ENCODE measurements at regions not wholly inside any gene's neighbourhood (a gene's known extent, or its start where the extent isn't known, plus 50 kb on each side); places are given as distances from the start of the nearest gene placed in this dataset.

DNA sequence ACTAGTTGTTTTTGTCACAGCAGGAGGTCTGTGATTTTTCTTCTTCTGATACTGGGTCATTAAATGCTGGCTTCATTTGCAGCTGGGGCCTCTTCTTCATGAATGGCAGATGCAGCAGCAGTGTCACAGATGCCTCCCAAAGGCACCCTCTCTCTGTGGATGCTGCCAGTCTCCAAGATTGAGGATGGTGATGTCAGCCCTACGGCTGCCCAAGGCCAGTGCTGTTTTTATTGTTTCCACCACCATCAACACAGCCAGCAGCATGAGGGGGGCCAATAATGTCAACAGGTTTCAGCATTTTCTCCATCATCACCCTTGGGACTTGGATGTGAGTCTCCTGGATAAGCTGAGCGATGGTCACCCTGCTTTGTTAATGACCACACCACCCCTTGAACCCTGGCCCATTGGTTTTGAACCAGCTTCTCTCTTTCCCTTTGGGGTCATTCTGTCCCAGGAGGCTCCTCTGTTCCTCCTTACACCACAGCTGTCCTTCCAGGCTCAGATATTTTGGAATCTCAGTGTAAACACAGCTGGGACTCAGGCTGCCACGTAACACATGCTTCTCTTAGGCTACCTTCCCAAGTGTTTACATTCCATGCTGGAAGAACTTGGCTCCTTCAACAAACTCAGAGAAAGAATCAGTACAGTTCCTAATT is 151.7 kb upstream of the DDHD1 start:
- no peak for TF ChIP-seq JUNB (IDR thresholded peaks at IDR 0.05; ENCODE audit: unreplicated experiment)
- TF ChIP-seq ZNF114 (CRISPR knock-in tag; IDR thresholded peaks at IDR 0.05): no peak
- TF ChIP-seq STAT1 (IDR thresholded peaks at IDR 0.05; ENCODE audit: unreplicated experiment): no peak
- TF ChIP-seq NANOG (IDR thresholded peaks at IDR 0.05; ENCODE audit: borderline replicate concordance): no peak
- TF ChIP-seq, protein P1, sequence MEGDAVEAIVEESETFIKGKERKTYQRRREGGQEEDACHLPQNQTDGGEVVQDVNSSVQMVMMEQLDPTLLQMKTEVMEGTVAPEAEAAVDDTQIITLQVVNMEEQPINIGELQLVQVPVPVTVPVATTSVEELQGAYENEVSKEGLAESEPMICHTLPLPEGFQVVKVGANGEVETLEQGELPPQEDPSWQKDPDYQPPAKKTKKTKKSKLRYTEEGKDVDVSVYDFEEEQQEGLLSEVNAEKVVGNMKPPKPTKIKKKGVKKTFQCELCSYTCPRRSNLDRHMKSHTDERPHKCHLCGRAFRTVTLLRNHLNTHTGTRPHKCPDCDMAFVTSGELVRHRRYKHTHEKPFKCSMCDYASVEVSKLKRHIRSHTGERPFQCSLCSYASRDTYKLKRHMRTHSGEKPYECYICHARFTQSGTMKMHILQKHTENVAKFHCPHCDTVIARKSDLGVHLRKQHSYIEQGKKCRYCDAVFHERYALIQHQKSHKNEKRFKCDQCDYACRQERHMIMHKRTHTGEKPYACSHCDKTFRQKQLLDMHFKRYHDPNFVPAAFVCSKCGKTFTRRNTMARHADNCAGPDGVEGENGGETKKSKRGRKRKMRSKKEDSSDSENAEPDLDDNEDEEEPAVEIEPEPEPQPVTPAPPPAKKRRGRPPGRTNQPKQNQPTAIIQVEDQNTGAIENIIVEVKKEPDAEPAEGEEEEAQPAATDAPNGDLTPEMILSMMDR (conservative IDR thresholded peaks at IDR 0.05; ENCODE audit: low read depth in 2 of 2): no peak
- no peak for TF ChIP-seq ETS1 (IDR thresholded peaks at IDR 0.05)
- TF ChIP-seq, protein P2, sequence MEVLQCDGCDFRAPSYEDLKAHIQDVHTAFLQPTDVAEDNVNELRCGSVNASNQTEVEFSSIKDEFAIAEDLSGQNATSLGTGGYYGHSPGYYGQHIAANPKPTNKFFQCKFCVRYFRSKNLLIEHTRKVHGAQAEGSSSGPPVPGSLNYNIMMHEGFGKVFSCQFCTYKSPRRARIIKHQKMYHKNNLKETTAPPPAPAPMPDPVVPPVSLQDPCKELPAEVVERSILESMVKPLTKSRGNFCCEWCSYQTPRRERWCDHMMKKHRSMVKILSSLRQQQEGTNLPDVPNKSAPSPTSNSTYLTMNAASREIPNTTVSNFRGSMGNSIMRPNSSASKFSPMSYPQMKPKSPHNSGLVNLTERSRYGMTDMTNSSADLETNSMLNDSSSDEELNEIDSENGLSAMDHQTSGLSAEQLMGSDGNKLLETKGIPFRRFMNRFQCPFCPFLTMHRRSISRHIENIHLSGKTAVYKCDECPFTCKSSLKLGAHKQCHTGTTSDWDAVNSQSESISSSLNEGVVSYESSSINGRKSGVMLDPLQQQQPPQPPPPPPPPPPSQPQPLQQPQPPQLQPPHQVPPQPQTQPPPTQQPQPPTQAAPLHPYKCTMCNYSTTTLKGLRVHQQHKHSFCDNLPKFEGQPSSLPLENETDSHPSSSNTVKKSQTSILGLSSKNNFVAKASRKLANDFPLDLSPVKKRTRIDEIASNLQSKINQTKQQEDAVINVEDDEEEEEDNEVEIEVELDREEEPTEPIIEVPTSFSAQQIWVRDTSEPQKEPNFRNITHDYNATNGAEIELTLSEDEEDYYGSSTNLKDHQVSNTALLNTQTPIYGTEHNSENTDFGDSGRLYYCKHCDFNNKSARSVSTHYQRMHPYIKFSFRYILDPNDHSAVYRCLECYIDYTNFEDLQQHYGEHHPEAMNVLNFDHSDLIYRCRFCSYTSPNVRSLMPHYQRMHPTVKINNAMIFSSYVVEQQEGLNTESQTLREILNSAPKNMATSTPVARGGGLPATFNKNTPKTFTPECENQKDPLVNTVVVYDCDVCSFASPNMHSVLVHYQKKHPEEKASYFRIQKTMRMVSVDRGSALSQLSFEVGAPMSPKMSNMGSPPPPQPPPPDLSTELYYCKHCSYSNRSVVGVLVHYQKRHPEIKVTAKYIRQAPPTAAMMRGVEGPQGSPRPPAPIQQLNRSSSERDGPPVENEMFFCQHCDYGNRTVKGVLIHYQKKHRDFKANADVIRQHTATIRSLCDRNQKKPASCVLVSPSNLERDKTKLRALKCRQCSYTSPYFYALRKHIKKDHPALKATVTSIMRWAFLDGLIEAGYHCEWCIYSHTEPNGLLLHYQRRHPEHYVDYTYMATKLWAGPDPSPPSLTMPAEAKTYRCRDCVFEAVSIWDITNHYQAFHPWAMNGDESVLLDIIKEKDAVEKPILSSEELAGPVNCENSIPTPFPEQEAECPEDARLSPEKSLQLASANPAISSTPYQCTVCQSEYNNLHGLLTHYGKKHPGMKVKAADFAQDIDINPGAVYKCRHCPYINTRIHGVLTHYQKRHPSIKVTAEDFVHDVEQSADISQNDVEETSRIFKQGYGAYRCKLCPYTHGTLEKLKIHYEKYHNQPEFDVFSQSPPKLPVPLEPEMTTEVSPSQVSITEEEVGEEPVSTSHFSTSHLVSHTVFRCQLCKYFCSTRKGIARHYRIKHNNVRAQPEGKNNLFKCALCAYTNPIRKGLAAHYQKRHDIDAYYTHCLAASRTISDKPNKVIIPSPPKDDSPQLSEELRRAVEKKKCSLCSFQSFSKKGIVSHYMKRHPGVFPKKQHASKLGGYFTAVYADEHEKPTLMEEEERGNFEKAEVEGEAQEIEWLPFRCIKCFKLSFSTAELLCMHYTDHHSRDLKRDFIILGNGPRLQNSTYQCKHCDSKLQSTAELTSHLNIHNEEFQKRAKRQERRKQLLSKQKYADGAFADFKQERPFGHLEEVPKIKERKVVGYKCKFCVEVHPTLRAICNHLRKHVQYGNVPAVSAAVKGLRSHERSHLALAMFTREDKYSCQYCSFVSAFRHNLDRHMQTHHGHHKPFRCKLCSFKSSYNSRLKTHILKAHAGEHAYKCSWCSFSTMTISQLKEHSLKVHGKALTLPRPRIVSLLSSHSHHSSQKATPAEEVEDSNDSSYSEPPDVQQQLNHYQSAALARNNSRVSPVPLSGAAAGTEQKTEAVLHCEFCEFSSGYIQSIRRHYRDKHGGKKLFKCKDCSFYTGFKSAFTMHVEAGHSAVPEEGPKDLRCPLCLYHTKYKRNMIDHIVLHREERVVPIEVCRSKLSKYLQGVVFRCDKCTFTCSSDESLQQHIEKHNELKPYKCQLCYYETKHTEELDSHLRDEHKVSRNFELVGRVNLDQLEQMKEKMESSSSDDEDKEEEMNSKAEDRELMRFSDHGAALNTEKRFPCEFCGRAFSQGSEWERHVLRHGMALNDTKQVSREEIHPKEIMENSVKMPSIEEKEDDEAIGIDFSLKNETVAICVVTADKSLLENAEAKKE (CRISPR knock-in tag; IDR thresholded peaks at IDR 0.05): no peak
- TF ChIP-seq EZH2 (IDR thresholded peaks at IDR 0.05; ENCODE audit: low read depth, unreplicated experiment): no peak
- no peak for TF ChIP-seq ZNF331 (CRISPR knock-in tag; IDR thresholded peaks at IDR 0.05; ENCODE audit: low read depth)
- TF ChIP-seq POLR2AphosphoS5 (IDR thresholded peaks at IDR 0.05; ENCODE audit: low read depth): no peak
- TF ChIP-seq REST (IDR thresholded peaks at IDR 0.05; ENCODE audit: unreplicated experiment): no peak
- no peak for TF ChIP-seq EZH2phosphoT487 (IDR thresholded peaks at IDR 0.05; ENCODE audit: unreplicated experiment)
- no peak for TF ChIP-seq CREB1 (CRISPR knock-in tag; IDR thresholded peaks at IDR 0.05; ENCODE audit: low read depth)
- Mint-ChIP-seq H3K27ac (no peak overlapping the region), H3K4me1 (peaks cover 10% of the 10 kb centered on the region; the same call in 2 of the 3 replicates), H3K27me3 (ENCODE audit: insufficient read depth, low read depth, poor library complexity) (peaks cover 2% of the 10 kb centered on the region), H3K9me3 (peaks cover 8% of the 10 kb centered on the region), H3K36me3 (ENCODE audit: low read depth) (peaks cover 6% of the 10 kb centered on the region; the same call in 2 of the 3 replicates), H3K4me3 (no peak overlapping the region)
- H3K27ac ChIP-seq (ENCODE audit: low read depth): no peak overlapping the region
- no peak overlapping the region for H3K4me3 ChIP-seq
- H4K20me1 ChIP-seq (replicated peaks; ENCODE audit: insufficient read depth): 0 out of 2 replicates have a peak, but pooled peaks cover 4% of the 10 kb centered on the region
- ATAC-seq (no peak), DNase-seq (ENCODE audit: low spot score) (no peak)
- H3K9me2 ChIP-seq (ENCODE audit: insufficient read depth): no peaks in the 10 kb centered on the region
- H3K36me3 ChIP-seq (ENCODE audit: insufficient read depth): no peaks in the 10 kb centered on the region
- no peaks in the 10 kb centered on the region for H3K27me3 ChIP-seq (ENCODE audit: insufficient read depth)
- H3F3A ChIP-seq (replicated peaks; ENCODE audit: low read depth): no peaks in the 10 kb centered on the region
- no peak overlapping the region for H3K4me2 ChIP-seq
- H2AFZ ChIP-seq: no peak overlapping the region
- H3K79me2 ChIP-seq (replicated peaks; ENCODE audit: insufficient read depth): no peaks in the 10 kb centered on the region
- no peaks in the 10 kb centered on the region for H3K4me1 ChIP-seq (ENCODE audit: insufficient read depth)

All from GM23338 (cell line).